HEK293T (cell line): ENCODE measurements at regions not wholly inside any gene's neighbourhood (a gene's known extent, or its start where the extent isn't known, plus 50 kb on each side); places are given as distances from the start of the nearest gene placed in this dataset.

Experiments
- BHLHE40 ChIP-seq: fragments of 450-650 bp; IDR thresholded peaks from 2 replicates; pipeline ENCODE4 v1.6.1; 2016; ENCODE audit warnings: mild to moderate bottlenecking, moderate library complexity, borderline replicate concordance
- ELF4 ChIP-seq: fragments of 450-650 bp; IDR thresholded peaks from 2 replicates; pipeline ENCODE4 v1.6.1; 2017; ENCODE audit warnings: antibody characterized with exemption
- FOXA1 ChIP-seq: fragments of 450-650 bp; IDR thresholded peaks from 2 replicates; pipeline ENCODE4 v1.6.1; 2016; ENCODE audit warnings: mild to moderate bottlenecking
- FOXK2 ChIP-seq: fragments of 450-650 bp; IDR thresholded peaks from 2 replicates; pipeline ENCODE4 v1.6.1; 2016; ENCODE audit warnings: mild to moderate bottlenecking
- FOXM1 ChIP-seq: fragments of 450-650 bp; IDR thresholded peaks from 2 replicates; pipeline ENCODE4 v1.6.1; 2017; ENCODE audit warnings: mild to moderate bottlenecking, borderline replicate concordance
- HDGF ChIP-seq: fragments of 450-650 bp; IDR thresholded peaks from 2 replicates; pipeline ENCODE4 v1.6.1; 2017; ENCODE audit warnings: antibody characterized with exemption, borderline replicate concordance
- NFRKB ChIP-seq: fragments of 450-650 bp; IDR thresholded peaks from 2 replicates; pipeline ENCODE4 v1.6.1; 2016; ENCODE audit warnings: mild to moderate bottlenecking, moderate library complexity
- SP1 ChIP-seq: fragments of 450-650 bp; IDR thresholded peaks from 2 replicates; pipeline ENCODE4 v1.6.1; 2017
- ZNF384 ChIP-seq: fragments of 450-650 bp; IDR thresholded peaks from 2 replicates; pipeline ENCODE4 v1.6.1; 2016
- TF ChIP-seq, protein P1 (sequence below): fragments of 450-650 bp; IDR thresholded peaks from 2 replicates; pipeline ENCODE4 v1.6.1; 2016

DNA sequence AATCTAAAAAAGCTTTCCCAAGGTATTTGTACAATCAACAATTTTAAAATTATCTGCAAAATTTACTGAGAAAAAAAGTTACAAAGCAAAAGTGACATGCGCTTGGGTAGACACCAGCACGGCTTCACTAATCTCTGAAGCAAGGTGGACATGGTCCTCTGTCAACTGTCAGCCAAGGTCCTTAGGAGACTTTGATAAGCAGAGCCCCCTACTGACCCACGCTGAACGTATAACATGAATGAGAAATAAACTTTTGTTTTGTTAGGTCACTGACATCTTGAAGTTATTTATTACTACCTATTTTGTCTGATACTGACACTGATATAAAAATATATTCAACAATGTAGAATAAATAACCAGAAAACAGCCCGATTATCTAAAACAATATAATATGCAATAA is 100.7 kb upstream of the OBI1 start:
- TF ChIP-seq NFRKB (no peak), SP1 (no peak), ELF4 (no peak), BHLHE40 (no peak), FOXM1 (no peak), HDGF (no peak), FOXA1 (no peak), FOXK2 (no peak), ZNF384 (no peak)
- TF ChIP-seq, protein P1, sequence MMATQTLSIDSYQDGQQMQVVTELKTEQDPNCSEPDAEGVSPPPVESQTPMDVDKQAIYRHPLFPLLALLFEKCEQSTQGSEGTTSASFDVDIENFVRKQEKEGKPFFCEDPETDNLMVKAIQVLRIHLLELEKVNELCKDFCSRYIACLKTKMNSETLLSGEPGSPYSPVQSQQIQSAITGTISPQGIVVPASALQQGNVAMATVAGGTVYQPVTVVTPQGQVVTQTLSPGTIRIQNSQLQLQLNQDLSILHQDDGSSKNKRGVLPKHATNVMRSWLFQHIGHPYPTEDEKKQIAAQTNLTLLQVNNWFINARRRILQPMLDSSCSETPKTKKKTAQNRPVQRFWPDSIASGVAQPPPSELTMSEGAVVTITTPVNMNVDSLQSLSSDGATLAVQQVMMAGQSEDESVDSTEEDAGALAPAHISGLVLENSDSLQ = peak; percentile 62
